Uterus (tissue), 3 donors: ENCODE measurements at regions not wholly inside any gene's neighbourhood (a gene's known extent, or its start where the extent isn't known, plus 50 kb on each side); places are given as distances from the start of the nearest gene placed in this dataset.

Source experiments
- DNase-seq, 2 donors: peaks; one replicate each; pipeline ENCODE4 v3.0.0-alpha.2; 2019 to 2020
- H3K27ac ChIP-seq, 2 donors: fragments of 200-600 bp; sonication (generic); 1 replicate in 1 of 2; 2 replicates in 1 of 2; pipeline ENCODE4 v1.5.1; 2016 to 2018
- H3K27me3 ChIP-seq, 2 donors: fragments of 200-600 bp; sonication (generic); one replicate each; pipeline ENCODE4 v1.5.1; 2018 to 2019; ENCODE audit warnings: control low read depth in 1 of 2
- H3K36me3 ChIP-seq, 2 donors: fragments of 200-600 bp; sonication (generic); one replicate each; pipeline ENCODE4 v1.5.1; 2019; ENCODE audit warnings: control low read depth in 1 of 2
- H3K4me1 ChIP-seq, 2 donors: fragments of 200-600 bp; sonication (generic); one replicate each; pipeline ENCODE4 v1.5.1; 2018 to 2019; ENCODE audit warnings: control low read depth in 1 of 2
- H3K4me3 ChIP-seq, 2 donors: fragments of 200-600 bp; sonication (generic); 1 replicate in 1 of 2; 2 replicates in 1 of 2; pipeline ENCODE4 v1.5.1; 2018 to 2019; ENCODE audit warnings: mild to moderate bottlenecking in 1 of 2
- H3K9me3 ChIP-seq, 2 donors: fragments of 200-600 bp; sonication (generic); one replicate each; pipeline ENCODE4 v1.5.1; 2019; ENCODE audit warnings: control low read depth in 1 of 2
- POLR2A ChIP-seq, 2 donors: fragments of 450-650 bp; IDR thresholded peaks; one replicate each; pipeline ENCODE4 v1.6.1; 2016; ENCODE audit warnings: antibody characterized with exemption in 2 of 2, mild to moderate bottlenecking in 1 of 2, moderate library complexity in 1 of 2
- intact Hi-C: fragments of 100-400 bp; cut with DNase I; formaldehyde crosslinking; loops from one replicate; pipeline ENCODE4 v1.15.1; 2023; ENCODE audit warnings: low total_unique reads
- TF ChIP-seq, protein P1 (sequence below), 4 experiments: fragments of 200-600 bp in 2 of 4; fragments of 450-650 bp in 2 of 4; sonication (generic) in 2 of 4; IDR thresholded peaks; one replicate each; pipeline ENCODE4 v1.5.1; 2016 to 2019; ENCODE audit warnings: antibody characterized with exemption in 4 of 4, mild to moderate bottlenecking in 2 of 4, moderate library complexity in 1 of 4
- donor health status: DM: yes; HTN: yes; CAD: no.

DNA sequence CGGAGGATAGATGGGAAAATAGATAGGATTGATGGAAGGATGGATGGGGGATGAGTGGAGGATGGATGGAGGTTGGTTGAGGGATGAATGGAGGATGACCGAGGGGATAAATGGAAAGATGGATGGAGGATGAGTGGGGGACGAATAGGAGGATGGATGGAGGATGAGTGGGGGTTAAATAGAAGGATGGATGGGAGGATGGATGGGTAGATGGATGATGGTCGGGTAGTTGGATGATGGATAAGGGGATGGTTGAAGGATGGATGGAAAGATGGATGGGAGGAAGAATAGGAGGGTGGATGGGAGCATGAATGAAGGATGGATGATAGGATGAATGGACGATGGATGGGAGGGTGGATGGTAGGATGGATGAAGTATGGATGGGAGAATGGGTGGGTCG, 219.3 kb upstream of the IER5L start:
- Histone ChIP-seq H3K9me3 (no peaks in the 10 kb centered on the region), H3K36me3 (no peaks in the 10 kb centered on the region), H3K27me3 (no peaks in the 10 kb centered on the region), H3K4me3 (no peak overlapping the region), H3K4me1 (peaks cover 0 to 6% of the 10 kb centered on the region in 2 donors), H3K27ac (no peak overlapping the region)
- intact Hi-C loops: no loop called here
- TF ChIP-seq, protein P1, sequence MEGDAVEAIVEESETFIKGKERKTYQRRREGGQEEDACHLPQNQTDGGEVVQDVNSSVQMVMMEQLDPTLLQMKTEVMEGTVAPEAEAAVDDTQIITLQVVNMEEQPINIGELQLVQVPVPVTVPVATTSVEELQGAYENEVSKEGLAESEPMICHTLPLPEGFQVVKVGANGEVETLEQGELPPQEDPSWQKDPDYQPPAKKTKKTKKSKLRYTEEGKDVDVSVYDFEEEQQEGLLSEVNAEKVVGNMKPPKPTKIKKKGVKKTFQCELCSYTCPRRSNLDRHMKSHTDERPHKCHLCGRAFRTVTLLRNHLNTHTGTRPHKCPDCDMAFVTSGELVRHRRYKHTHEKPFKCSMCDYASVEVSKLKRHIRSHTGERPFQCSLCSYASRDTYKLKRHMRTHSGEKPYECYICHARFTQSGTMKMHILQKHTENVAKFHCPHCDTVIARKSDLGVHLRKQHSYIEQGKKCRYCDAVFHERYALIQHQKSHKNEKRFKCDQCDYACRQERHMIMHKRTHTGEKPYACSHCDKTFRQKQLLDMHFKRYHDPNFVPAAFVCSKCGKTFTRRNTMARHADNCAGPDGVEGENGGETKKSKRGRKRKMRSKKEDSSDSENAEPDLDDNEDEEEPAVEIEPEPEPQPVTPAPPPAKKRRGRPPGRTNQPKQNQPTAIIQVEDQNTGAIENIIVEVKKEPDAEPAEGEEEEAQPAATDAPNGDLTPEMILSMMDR (IDR thresholded peaks at IDR 0.05): no peak
- TF ChIP-seq POLR2A (IDR thresholded peaks at IDR 0.05): no peak
- no peak for DNase-seq

- TF ChIP-seq, protein P1 (IDR thresholded peaks at IDR 0.05): no peak
- no peak for TF ChIP-seq POLR2A (IDR thresholded peaks at IDR 0.05)
- Histone ChIP-seq H3K9me3 (no peaks in the 10 kb centered on the region), H3K27ac (no peak overlapping the region), H3K4me3 (no peak overlapping the region), H3K36me3 (no peaks in the 10 kb centered on the region), H3K4me1 (peaks cover 0 to 4% of the 10 kb centered on the region in 2 donors), H3K27me3 (no peaks in the 10 kb centered on the region)
- no peak for DNase-seq
- intact Hi-C loops: no loop called here
Observed at GRCh38 chr9:129396365-129396708, 218.3 kb upstream of the IER5L start.

DNA sequence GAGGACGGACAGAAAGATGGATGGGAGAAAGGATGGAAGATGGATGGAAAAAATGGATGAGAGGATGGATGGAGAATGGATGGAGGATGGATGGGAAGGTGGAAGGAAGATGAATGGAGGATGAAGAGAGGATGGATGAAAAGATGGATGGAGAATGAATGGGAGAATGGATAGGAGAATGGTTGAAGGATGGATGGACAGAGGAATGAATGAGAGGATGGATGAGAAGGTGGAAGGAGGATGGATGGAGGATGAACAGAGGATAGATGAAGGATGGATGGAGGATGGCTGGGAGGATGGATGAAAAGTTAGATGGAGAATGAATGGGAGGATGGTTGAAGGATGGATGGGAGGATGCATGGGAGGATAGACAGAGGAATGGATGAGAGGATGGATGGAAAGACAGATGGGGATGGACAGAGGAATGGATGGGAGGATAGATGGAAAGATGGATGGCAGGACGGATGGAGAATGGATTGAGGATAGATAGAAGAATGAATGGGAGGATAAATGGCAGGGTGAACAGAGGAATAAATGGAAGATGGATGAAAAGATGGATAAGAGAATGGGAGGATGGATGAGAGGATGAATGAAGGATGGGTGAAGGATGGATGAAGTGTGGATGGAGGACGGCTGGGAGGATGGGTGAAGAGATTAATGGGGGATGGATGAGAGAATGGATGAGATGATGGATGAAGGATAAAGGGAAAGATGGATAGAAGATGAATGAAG, 217.7 kb upstream of the IER5L start:
- peaks cover 0 to 5% of the 10 kb centered on the region in 2 donors for H3K4me1 ChIP-seq
- H3K27ac ChIP-seq: no peak overlapping the region
- intact Hi-C loops: no loop called here
- no peaks in the 10 kb centered on the region for H3K27me3 ChIP-seq
- H3K36me3 ChIP-seq: no peaks in the 10 kb centered on the region
- H3K9me3 ChIP-seq: no peaks in the 10 kb centered on the region
- no peak for DNase-seq
- no peak for TF ChIP-seq POLR2A (IDR thresholded peaks at IDR 0.05)
- TF ChIP-seq, protein P1 (IDR thresholded peaks at IDR 0.05): no peak
- no peak overlapping the region for H3K4me3 ChIP-seq

GRCh38 chr9:129394886-129395279, 216.8 kb upstream of the IER5L start:
- DNase-seq: peak in 1 of 2 donors; percentile 10
- H3K4me1 ChIP-seq: peaks cover 0 to 5% of the 10 kb centered on the region in 2 donors
- no peak overlapping the region for H3K27ac ChIP-seq
- intact Hi-C loops: no loop called here
- no peak overlapping the region for H3K4me3 ChIP-seq
- no peaks in the 10 kb centered on the region for H3K36me3 ChIP-seq
- TF ChIP-seq, protein P1 (IDR thresholded peaks at IDR 0.05): no peak
- TF ChIP-seq POLR2A (IDR thresholded peaks at IDR 0.05): no peak
- H3K27me3 ChIP-seq: no peaks in the 10 kb centered on the region
- H3K9me3 ChIP-seq: no peaks in the 10 kb centered on the region

DNA sequence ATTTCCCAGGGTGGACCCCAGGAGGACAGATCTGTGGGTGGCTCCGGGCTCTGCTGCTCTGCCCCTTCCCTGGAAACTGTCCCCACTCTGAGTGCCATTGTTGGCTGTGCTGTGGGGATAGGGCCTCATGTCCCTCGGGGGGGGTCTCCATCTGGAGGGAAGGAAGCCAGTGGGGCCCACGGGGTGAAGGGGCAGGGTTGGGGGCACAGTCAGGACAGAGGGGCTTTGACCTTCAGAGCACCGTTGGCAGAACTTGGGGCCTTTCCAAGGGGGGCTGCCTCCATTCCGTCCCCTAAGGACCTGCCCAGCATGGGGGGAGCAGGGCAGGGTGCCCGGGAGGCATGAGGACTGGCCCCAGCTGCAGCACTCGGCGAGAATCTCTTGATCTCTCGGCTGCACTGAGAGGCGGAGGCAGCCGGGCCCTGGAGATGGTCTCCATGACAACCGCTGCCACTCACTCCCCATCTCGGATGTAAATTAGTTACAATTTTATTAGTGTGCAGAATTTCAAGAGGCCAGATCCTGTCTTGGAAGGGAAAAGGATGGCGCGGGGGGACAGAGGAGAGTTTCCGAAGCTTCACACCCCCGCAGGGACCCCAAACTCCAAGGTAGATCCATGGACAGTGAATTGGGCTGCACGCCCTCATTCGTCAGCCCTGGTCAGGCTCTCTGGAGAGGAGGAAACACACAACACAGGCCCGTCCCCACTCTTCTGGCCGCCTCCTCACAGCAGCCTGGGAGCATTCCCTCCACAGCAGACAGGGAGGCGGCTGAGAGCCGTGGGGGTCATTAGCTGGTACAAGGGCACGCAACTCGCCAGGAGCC, 216.2 kb upstream of the IER5L start:
- intact Hi-C loops: no loop called here
- H3K4me3 ChIP-seq: no peak overlapping the region
- peaks cover 0 to 5% of the 10 kb centered on the region in 2 donors for H3K4me1 ChIP-seq
- H3K9me3 ChIP-seq: no peaks in the 10 kb centered on the region
- peak in 1 of 2 donors; percentile 20 for DNase-seq
- no peak for TF ChIP-seq POLR2A (IDR thresholded peaks at IDR 0.05)
- TF ChIP-seq, protein P1 (IDR thresholded peaks at IDR 0.05): no peak
- no peaks in the 10 kb centered on the region for H3K36me3 ChIP-seq
- no peaks in the 10 kb centered on the region for H3K27me3 ChIP-seq
- no peak overlapping the region for H3K27ac ChIP-seq
